Neural progenitor cell (in vitro differentiated cells): ENCODE measurements at regions not wholly inside any gene's neighbourhood (a gene's known extent, or its start where the extent isn't known, plus 50 kb on each side); places are given as distances from the start of the nearest gene placed in this dataset.

Source experiments
- DNase-seq: peaks from one replicate; pipeline ENCODE4 v3.0.0-alpha.2; 2016; ENCODE audit warnings: low spot score
- H2AFZ ChIP-seq: fragments of 200-600 bp; sonication (generic); replicated peaks from 2 replicates; pipeline ENCODE4 v1.6.1; 2016; ENCODE audit warnings: antibody characterized with exemption
- H3F3A ChIP-seq: fragments of 200-600 bp; sonication (generic); 2 replicates; pipeline ENCODE4 v1.6.1; 2016; ENCODE audit warnings: antibody characterized with exemption, low read depth
- H3K27ac ChIP-seq: fragments of 200-600 bp; sonication (generic); 2 replicates; pipeline ENCODE4 v1.5.1; 2016; ENCODE audit warnings: mild to moderate bottlenecking
- H3K27me3 ChIP-seq: fragments of 200-600 bp; sonication (generic); 2 replicates; pipeline ENCODE4 v1.6.1; 2016; ENCODE audit warnings: mild to moderate bottlenecking, moderate library complexity
- H3K36me3 ChIP-seq: fragments of 200-600 bp; sonication (generic); 2 replicates; pipeline ENCODE4 v1.5.1; 2016
- H3K4me1 ChIP-seq: fragments of 200-600 bp; sonication (generic); 2 replicates; pipeline ENCODE4 v1.6.1; 2016; ENCODE audit warnings: mixed run types
- H3K4me2 ChIP-seq: fragments of 200-600 bp; sonication (generic); 2 replicates; pipeline ENCODE4 v1.6.1; 2016
- H3K4me3 ChIP-seq: fragments of 200-600 bp; sonication (generic); 2 replicates; pipeline ENCODE4 v1.5.1; 2016
- H3K79me2 ChIP-seq: fragments of 200-600 bp; sonication (generic); 2 replicates; pipeline ENCODE4 v1.6.1; 2016; ENCODE audit warnings: low read depth
- H3K9ac ChIP-seq: fragments of 200-600 bp; sonication (generic); 2 replicates; pipeline ENCODE4 v1.6.1; 2016
- H3K9me3 ChIP-seq: fragments of 200-600 bp; sonication (generic); 2 replicates; pipeline ENCODE4 v1.5.1; 2016; ENCODE audit warnings: low read depth
- H4K20me1 ChIP-seq: fragments of 200-600 bp; sonication (generic); 2 replicates; pipeline ENCODE4 v1.6.1; 2016; ENCODE audit warnings: low read depth
- H3K27ac Mint-ChIP-seq: 3 replicates; pipeline ENCODE4 v1.8.0; 2021; ENCODE audit warnings: mixed read lengths
- H3K27me3 Mint-ChIP-seq: 2 replicates; pipeline ENCODE4 v1.8.0; 2022; ENCODE audit warnings: low read depth, mild to moderate bottlenecking, inconsistent platforms, moderate library complexity, mixed read lengths; ENCODE audit not compliant: insufficient read depth
- H3K36me3 Mint-ChIP-seq: 3 replicates; pipeline ENCODE4 v1.8.0; 2021; ENCODE audit warnings: mixed read lengths
- H3K4me1 Mint-ChIP-seq: 3 replicates; pipeline ENCODE4 v1.8.0; 2021; ENCODE audit warnings: mixed read lengths
- H3K4me3 Mint-ChIP-seq: 3 replicates; pipeline ENCODE4 v1.8.0; 2021; ENCODE audit warnings: mild to moderate bottlenecking, moderate library complexity, mixed read lengths
- H3K9me3 Mint-ChIP-seq: 3 replicates; pipeline ENCODE4 v1.8.0; 2020; ENCODE audit warnings: mixed read lengths
- CTCF ChIP-seq: fragments of 200-600 bp; sonication (generic); IDR thresholded peaks from 2 replicates; pipeline ENCODE4 v1.5.1; 2017; ENCODE audit warnings: antibody characterized with exemption, mild to moderate bottlenecking
- EZH2 ChIP-seq: fragments of 200-600 bp; sonication (generic); IDR thresholded peaks from 2 replicates; pipeline ENCODE4 v1.6.1; 2017; ENCODE audit warnings: antibody characterized with exemption, mild to moderate bottlenecking, moderate library complexity
- EZH2phosphoT487 ChIP-seq: fragments of 200-600 bp; sonication (generic); IDR thresholded peaks from 2 replicates; pipeline ENCODE4 v1.6.1; 2017; ENCODE audit warnings: antibody characterized with exemption

- Mint-ChIP-seq H3K4me1 (no peaks in the 10 kb centered on the region), H3K4me3 (no peak overlapping the region), H3K27ac (no peak overlapping the region), H3K9me3 (no peaks in the 10 kb centered on the region), H3K36me3 (no peaks in the 10 kb centered on the region), H3K27me3 (peaks cover 3% of the 10 kb centered on the region)
- Histone ChIP-seq H3K4me3 (no peak overlapping the region), H3K9me3 (no peaks in the 10 kb centered on the region), H3K4me2 (no peak overlapping the region), H3K4me1 (no peaks in the 10 kb centered on the region), H3F3A (no peaks in the 10 kb centered on the region), H3K9ac (no peak overlapping the region), H4K20me1 (no peaks in the 10 kb centered on the region), H3K79me2 (no peaks in the 10 kb centered on the region), H3K36me3 (no peaks in the 10 kb centered on the region), H3K27ac (no peak overlapping the region), H2AFZ (no peak overlapping the region), H3K27me3 (no peaks in the 10 kb centered on the region)
- no peak for TF ChIP-seq EZH2phosphoT487
- no peak for TF ChIP-seq EZH2
- TF ChIP-seq CTCF, result no peak
- DNase-seq, result no peak
Observed at GRCh38 chr7:119842337-119842736, 430.6 kb upstream of the KCND2 start.

- Histone ChIP-seq H2AFZ (no peak overlapping the region), H3K79me2 (no peaks in the 10 kb centered on the region), H3K27ac (no peak overlapping the region), H3K4me1 (no peaks in the 10 kb centered on the region), H3K4me2 (no peak overlapping the region), H4K20me1 (no peaks in the 10 kb centered on the region), H3K27me3 (no peaks in the 10 kb centered on the region), H3K9me3 (no peaks in the 10 kb centered on the region), H3K4me3 (no peak overlapping the region), H3K36me3 (no peaks in the 10 kb centered on the region), H3F3A (no peaks in the 10 kb centered on the region), H3K9ac (no peak overlapping the region)
- H3K4me3 Mint-ChIP-seq, result no peak overlapping the region
- DNase-seq, result no peak
- no peaks in the 10 kb centered on the region for H3K4me1 Mint-ChIP-seq
- no peak for TF ChIP-seq EZH2
- no peak for TF ChIP-seq CTCF
- TF ChIP-seq EZH2phosphoT487, result no peak
- H3K9me3 Mint-ChIP-seq, result no peaks in the 10 kb centered on the region
- peaks cover 3% of the 10 kb centered on the region for H3K27me3 Mint-ChIP-seq
- H3K27ac Mint-ChIP-seq, result no peak overlapping the region
- no peaks in the 10 kb centered on the region for H3K36me3 Mint-ChIP-seq
Observed at GRCh38 chr7:119842786-119843185, 430.2 kb upstream of the KCND2 start.

- no peaks in the 10 kb centered on the region for H3K4me1 Mint-ChIP-seq
- H3K27me3 Mint-ChIP-seq, result no peaks in the 10 kb centered on the region
- Histone ChIP-seq H3F3A (no peaks in the 10 kb centered on the region), H3K4me3 (no peak overlapping the region), H3K79me2 (no peaks in the 10 kb centered on the region), H3K9ac (no peak overlapping the region), H3K27ac (no peak overlapping the region), H3K9me3 (no peaks in the 10 kb centered on the region), H3K4me1 (peaks cover 7% of the 10 kb centered on the region), H3K36me3 (no peaks in the 10 kb centered on the region), H3K27me3 (no peaks in the 10 kb centered on the region), H4K20me1 (no peaks in the 10 kb centered on the region), H3K4me2 (no peak overlapping the region), H2AFZ (no peak overlapping the region)
- DNase-seq, result no peak
- TF ChIP-seq CTCF (no peak), EZH2phosphoT487 (no peak), EZH2 (no peak)
- H3K36me3 Mint-ChIP-seq, result no peaks in the 10 kb centered on the region
- no peak overlapping the region for H3K27ac Mint-ChIP-seq
- no peak overlapping the region for H3K4me3 Mint-ChIP-seq
- peaks cover 8% of the 10 kb centered on the region for H3K9me3 Mint-ChIP-seq
Observed at GRCh38 chr7:119861385-119861784, 411.6 kb upstream of the KCND2 start.

GRCh38 chr7:119868387-119868786 is 404.6 kb upstream of the KCND2 start:
- no peaks in the 10 kb centered on the region for H3F3A ChIP-seq
- H3K36me3 ChIP-seq, result no peaks in the 10 kb centered on the region
- H2AFZ ChIP-seq, result no peak overlapping the region
- H3K4me2 ChIP-seq, result no peak overlapping the region
- peaks cover 2% of the 10 kb centered on the region for H3K27me3 Mint-ChIP-seq
- no peak for DNase-seq
- no peaks in the 10 kb centered on the region for H3K4me1 Mint-ChIP-seq
- H3K36me3 Mint-ChIP-seq, result no peaks in the 10 kb centered on the region
- no peak overlapping the region for H3K27ac Mint-ChIP-seq
- no peak overlapping the region for H3K9ac ChIP-seq
- H4K20me1 ChIP-seq, result no peaks in the 10 kb centered on the region
- H3K9me3 Mint-ChIP-seq, result no peaks in the 10 kb centered on the region
- H3K9me3 ChIP-seq, result peaks cover 5% of the 10 kb centered on the region
- TF ChIP-seq CTCF (no peak), EZH2phosphoT487 (no peak), EZH2 (no peak)
- H3K4me3 Mint-ChIP-seq, result no peak overlapping the region
- H3K27me3 ChIP-seq, result no peaks in the 10 kb centered on the region
- H3K79me2 ChIP-seq, result no peaks in the 10 kb centered on the region
- peaks cover 7% of the 10 kb centered on the region for H3K4me1 ChIP-seq
- H3K4me3 ChIP-seq, result no peak overlapping the region
- H3K27ac ChIP-seq, result no peak overlapping the region
